C4-2B (cell line): ENCODE measurements at regions not wholly inside any gene's neighbourhood (a gene's known extent, or its start where the extent isn't known, plus 50 kb on each side); places are given as distances from the start of the nearest gene placed in this dataset.

Experiments
- ZFX ChIP-seq: fragments of 450-650 bp; IDR thresholded peaks from 2 replicates; pipeline ENCODE4 v1.6.1; 2017
- TF ChIP-seq, protein P1 (sequence below): fragments of 450-650 bp; conservative IDR thresholded peaks from 2 replicates; pipeline ENCODE4 v1.5.1; 2017; ENCODE audit warnings: mild to moderate bottlenecking

DNA sequence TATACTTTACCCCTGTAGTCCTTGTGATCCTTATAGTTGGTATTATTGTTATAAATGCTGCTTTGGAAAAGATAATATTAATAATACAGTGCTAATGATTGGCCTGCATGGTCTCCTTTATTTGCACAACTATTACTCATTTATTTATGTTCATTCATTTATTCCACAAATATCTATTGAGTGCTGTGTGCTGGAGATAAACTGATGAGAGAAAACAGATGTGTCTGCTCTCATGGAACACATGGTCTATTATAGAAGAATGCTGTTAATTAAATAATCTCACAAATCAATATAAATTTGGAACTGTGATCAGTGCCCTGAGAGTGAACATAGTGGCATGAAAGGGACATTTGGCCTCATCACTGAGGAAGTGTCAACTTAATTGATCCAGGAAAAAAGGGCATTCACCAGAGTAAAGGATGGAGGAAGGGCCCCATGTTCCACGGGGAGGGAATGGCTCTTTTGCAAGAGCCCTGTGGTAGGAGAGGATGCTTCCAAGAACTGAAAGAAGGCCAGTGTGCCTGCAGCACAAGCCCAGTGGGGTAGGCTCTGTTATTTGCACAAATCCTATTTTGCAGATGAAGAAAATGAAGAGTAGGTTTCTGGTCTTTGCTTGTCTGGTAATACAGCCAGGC, 91.5 kb upstream of the STK39 start:
- TF ChIP-seq, protein P1, sequence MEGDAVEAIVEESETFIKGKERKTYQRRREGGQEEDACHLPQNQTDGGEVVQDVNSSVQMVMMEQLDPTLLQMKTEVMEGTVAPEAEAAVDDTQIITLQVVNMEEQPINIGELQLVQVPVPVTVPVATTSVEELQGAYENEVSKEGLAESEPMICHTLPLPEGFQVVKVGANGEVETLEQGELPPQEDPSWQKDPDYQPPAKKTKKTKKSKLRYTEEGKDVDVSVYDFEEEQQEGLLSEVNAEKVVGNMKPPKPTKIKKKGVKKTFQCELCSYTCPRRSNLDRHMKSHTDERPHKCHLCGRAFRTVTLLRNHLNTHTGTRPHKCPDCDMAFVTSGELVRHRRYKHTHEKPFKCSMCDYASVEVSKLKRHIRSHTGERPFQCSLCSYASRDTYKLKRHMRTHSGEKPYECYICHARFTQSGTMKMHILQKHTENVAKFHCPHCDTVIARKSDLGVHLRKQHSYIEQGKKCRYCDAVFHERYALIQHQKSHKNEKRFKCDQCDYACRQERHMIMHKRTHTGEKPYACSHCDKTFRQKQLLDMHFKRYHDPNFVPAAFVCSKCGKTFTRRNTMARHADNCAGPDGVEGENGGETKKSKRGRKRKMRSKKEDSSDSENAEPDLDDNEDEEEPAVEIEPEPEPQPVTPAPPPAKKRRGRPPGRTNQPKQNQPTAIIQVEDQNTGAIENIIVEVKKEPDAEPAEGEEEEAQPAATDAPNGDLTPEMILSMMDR = no peak
- TF ChIP-seq ZFX = no peak
